Breast epithelium (tissue), 4 donors: ENCODE measurements at regions not wholly inside any gene's neighbourhood (a gene's known extent, or its start where the extent isn't known, plus 50 kb on each side); places are given as distances from the start of the nearest gene placed in this dataset.

Experiments used
- DNase-seq, 2 donors: peaks; one replicate each; pipeline ENCODE4 v3.0.0-alpha.2; 2019; ENCODE audit warnings: low spot score in 2 of 2
- H3K27ac ChIP-seq, 2 donors: fragments of 200-600 bp; sonication (generic) in 1 of 2; one replicate each; pipeline ENCODE4 v1.5.1; 2016 to 2019; ENCODE audit warnings: mild to moderate bottlenecking in 1 of 2
- H3K27me3 ChIP-seq, 2 donors: fragments of 200-600 bp; sonication (generic) in 1 of 2; one replicate each; pipeline versions ENCODE4 v1.5.1 to v1.6.0; 2017 to 2019; ENCODE audit warnings: control low read depth in 1 of 2, mild to moderate bottlenecking in 1 of 2
- H3K36me3 ChIP-seq: fragments of 200-600 bp; one replicate; pipeline ENCODE4 v1.5.1; 2019
- H3K4me1 ChIP-seq, 2 donors: fragments of 200-600 bp; sonication (generic); one replicate each; pipeline ENCODE4 v1.5.1; 2016 to 2019; ENCODE audit warnings: control low read depth in 1 of 2
- H3K4me3 ChIP-seq, 3 donors: fragments of 200-600 bp; sonication (generic); 1 replicate in 2 of 3; 2 replicates in 1 of 3; pipeline ENCODE4 v1.5.1; 2016 to 2019; ENCODE audit warnings: mild to moderate bottlenecking in 3 of 3, moderate library complexity in 2 of 3
- H3K9me3 ChIP-seq, 2 donors: fragments of 200-600 bp; sonication (generic) in 1 of 2; one replicate each; pipeline ENCODE4 v1.5.1; 2016 to 2019; ENCODE audit warnings: control low read depth in 1 of 2
- POLR2A ChIP-seq: fragments of 450-650 bp; IDR thresholded peaks from one replicate; pipeline ENCODE4 v1.6.1; 2016; ENCODE audit warnings: antibody characterized with exemption, mild to moderate bottlenecking, moderate library complexity
- POLR2AphosphoS5 ChIP-seq, 3 donors: sonication (generic); formaldehyde crosslinking; IDR thresholded peaks; one replicate each; pipeline ENCODE4 v1.6.1; 2017; ENCODE audit warnings: antibody characterized with exemption in 3 of 3
- intact Hi-C: fragments of 100-400 bp; cut with DNase I; formaldehyde crosslinking; loops from one replicate; pipeline ENCODE4 v1.15.1; 2023; ENCODE audit warnings: low total_unique reads
- TF ChIP-seq, protein P1 (sequence below), 3 donors: fragments of 450-650 bp; IDR thresholded peaks; one replicate each; pipeline ENCODE4 v1.5.1; 2016 to 2017; ENCODE audit warnings: antibody characterized with exemption in 3 of 3, mild to moderate bottlenecking in 3 of 3, moderate library complexity in 3 of 3

DNA sequence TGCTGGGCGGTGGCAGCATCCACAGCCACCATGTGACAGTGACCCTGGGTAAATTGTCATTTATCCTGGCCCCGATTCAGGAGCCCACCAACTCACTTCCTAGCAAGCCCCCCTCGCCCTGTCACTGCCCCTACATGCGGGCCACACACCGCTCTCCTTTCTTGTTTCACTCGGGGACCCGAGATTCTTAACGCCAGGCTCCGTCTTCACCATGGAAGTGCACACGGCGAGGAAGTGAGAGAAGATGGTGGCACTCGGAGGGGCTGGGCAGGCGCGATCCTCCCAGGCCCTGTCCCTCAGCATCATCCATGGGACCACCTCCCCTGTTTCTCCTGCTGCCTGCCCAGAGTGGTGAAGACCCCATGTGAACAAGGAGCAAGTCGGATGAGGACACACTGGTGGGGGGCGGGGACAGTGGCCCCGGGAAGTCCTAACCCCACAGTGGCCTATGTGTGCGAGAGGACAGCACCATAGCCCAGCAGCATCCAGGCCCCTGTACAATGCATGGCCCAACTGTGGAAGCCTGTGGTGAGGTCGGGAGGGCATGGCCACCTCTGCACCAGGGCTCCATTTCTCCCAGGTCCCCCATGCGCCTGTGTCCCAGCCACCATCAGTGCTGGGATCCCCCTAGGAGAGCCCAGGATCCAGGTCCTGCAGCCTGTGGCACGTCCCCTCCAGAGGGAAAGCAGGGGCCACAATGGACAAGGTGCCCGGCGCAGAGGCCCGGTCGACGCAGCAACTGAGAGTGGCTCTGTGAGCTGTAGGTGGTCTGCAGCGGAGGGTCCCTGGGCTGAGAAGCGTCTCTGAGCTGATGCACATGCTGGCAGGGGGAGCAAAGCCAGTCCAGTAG lies 262.8 kb downstream of the BRD1 start:
- no peak for TF ChIP-seq POLR2A
- TF ChIP-seq, protein P1, sequence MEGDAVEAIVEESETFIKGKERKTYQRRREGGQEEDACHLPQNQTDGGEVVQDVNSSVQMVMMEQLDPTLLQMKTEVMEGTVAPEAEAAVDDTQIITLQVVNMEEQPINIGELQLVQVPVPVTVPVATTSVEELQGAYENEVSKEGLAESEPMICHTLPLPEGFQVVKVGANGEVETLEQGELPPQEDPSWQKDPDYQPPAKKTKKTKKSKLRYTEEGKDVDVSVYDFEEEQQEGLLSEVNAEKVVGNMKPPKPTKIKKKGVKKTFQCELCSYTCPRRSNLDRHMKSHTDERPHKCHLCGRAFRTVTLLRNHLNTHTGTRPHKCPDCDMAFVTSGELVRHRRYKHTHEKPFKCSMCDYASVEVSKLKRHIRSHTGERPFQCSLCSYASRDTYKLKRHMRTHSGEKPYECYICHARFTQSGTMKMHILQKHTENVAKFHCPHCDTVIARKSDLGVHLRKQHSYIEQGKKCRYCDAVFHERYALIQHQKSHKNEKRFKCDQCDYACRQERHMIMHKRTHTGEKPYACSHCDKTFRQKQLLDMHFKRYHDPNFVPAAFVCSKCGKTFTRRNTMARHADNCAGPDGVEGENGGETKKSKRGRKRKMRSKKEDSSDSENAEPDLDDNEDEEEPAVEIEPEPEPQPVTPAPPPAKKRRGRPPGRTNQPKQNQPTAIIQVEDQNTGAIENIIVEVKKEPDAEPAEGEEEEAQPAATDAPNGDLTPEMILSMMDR (IDR thresholded peaks at IDR 0.05), result no peak
- no peak for TF ChIP-seq POLR2AphosphoS5 (IDR thresholded peaks at IDR 0.05)
- DNase-seq, result peak in 1 of 2 donors; percentile 34
- no peak overlapping the region for H3K27ac ChIP-seq
- no peaks in the 10 kb centered on the region for H3K9me3 ChIP-seq
- H3K27me3 ChIP-seq, result peaks cover 0 to 22% of the 10 kb centered on the region in 2 donors
- intact Hi-C loops, result no loop called here
- no peaks in the 10 kb centered on the region for H3K4me1 ChIP-seq
- no peak overlapping the region for H3K4me3 ChIP-seq
- H3K36me3 ChIP-seq, result no peaks in the 10 kb centered on the region

GRCh38 chr22:49564054-49564453 lies 263.6 kb downstream of the BRD1 start:
- no peak for DNase-seq
- H3K9me3 ChIP-seq, result no peaks in the 10 kb centered on the region
- intact Hi-C loops, result no loop called here
- no peak overlapping the region for H3K4me3 ChIP-seq
- no peaks in the 10 kb centered on the region for H3K36me3 ChIP-seq
- no peaks in the 10 kb centered on the region for H3K4me1 ChIP-seq
- H3K27me3 ChIP-seq, result peaks cover 0 to 24% of the 10 kb centered on the region in 2 donors
- no peak for TF ChIP-seq POLR2A
- TF ChIP-seq, protein P1 (IDR thresholded peaks at IDR 0.05), result no peak
- no peak for TF ChIP-seq POLR2AphosphoS5 (IDR thresholded peaks at IDR 0.05)
- H3K27ac ChIP-seq, result no peak overlapping the region

- DNase-seq, result no peak
- Histone ChIP-seq H3K4me1 (no peaks in the 10 kb centered on the region), H3K4me3 (no peak overlapping the region), H3K9me3 (peaks cover 0 to 7% of the 10 kb centered on the region in 2 donors), H3K27me3 (peaks cover 0 to 24% of the 10 kb centered on the region in 2 donors), H3K36me3 (no peaks in the 10 kb centered on the region), H3K27ac (no peak overlapping the region)
- intact Hi-C loops, result no loop called here
- TF ChIP-seq POLR2A (no peak), POLR2AphosphoS5 (IDR thresholded peaks at IDR 0.05) (no peak)
Measured at GRCh38 chr22:49562685-49563249, 264.9 kb downstream of the BRD1 start.

GRCh38 chr22:49561976-49562375 lies 265.7 kb downstream of the BRD1 start:
- no peak overlapping the region for H3K4me3 ChIP-seq
- no peaks in the 10 kb centered on the region for H3K36me3 ChIP-seq
- peak in 1 of 2 donors; percentile 27 for DNase-seq
- H3K27me3 ChIP-seq, result peaks cover 0 to 24% of the 10 kb centered on the region in 2 donors
- H3K4me1 ChIP-seq, result no peaks in the 10 kb centered on the region
- no peak overlapping the region for H3K27ac ChIP-seq
- TF ChIP-seq POLR2AphosphoS5 (IDR thresholded peaks at IDR 0.05) (no peak), POLR2A (no peak)
- TF ChIP-seq, protein P1 (IDR thresholded peaks at IDR 0.05), result no peak
- intact Hi-C loops, result no loop called here
- H3K9me3 ChIP-seq, result peaks cover 0 to 7% of the 10 kb centered on the region in 2 donors

GRCh38 chr22:49561338-49561737 lies 266.3 kb downstream of the BRD1 start:
- Histone ChIP-seq H3K27me3 (peaks cover 0 to 23% of the 10 kb centered on the region in 2 donors), H3K4me3 (no peak overlapping the region), H3K27ac (no peak overlapping the region), H3K4me1 (no peaks in the 10 kb centered on the region), H3K9me3 (peaks cover 0 to 7% of the 10 kb centered on the region in 2 donors), H3K36me3 (no peaks in the 10 kb centered on the region)
- TF ChIP-seq POLR2AphosphoS5 (IDR thresholded peaks at IDR 0.05) (no peak), POLR2A (no peak)
- TF ChIP-seq, protein P1 (IDR thresholded peaks at IDR 0.05), result no peak
- intact Hi-C loops, result no loop called here
- DNase-seq, result peak in 1 of 2 donors; percentile 7
